ENCODE measurements at regions not wholly inside any gene's neighbourhood (a gene's known extent, or its start where the extent isn't known, plus 50 kb on each side); places are given as distances from the start of the nearest gene placed in this dataset.

DNA sequence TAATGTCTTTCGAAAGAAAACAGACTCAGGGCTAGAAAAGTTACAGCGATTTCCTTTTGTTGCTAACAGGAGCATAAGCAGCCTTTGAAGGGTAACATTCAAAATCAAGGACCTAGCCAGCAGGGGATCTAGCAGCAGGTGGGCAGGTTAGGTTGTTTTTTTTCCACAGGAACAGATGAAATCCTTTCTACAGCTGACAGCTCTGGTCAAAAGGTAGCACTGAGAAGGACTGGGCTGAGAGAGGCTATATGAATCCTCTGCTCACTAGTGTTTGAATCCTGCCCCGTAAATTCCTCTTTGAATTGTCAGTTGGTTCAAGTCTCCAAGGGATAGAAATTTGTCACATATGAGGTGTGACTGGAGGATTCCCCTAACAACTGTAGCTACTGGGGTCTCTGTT, 188.2 kb downstream of the SH2D1A start:
- H3K4me1 ChIP-seq (ENCODE audit: control insufficient read depth in 4 of 4, insufficient read depth in 4 of 4, low read length in 3 of 4): no peaks in the 10 kb centered on the region
- 68% methylated on average over 3 of the region's 3 CpGs for WGBS
- H3K9ac ChIP-seq (ENCODE audit: low read depth in 1 of 2, low read length in 2 of 2): no peak overlapping the region
- H3K36me3 ChIP-seq (ENCODE audit: control insufficient read depth in 4 of 4, insufficient read depth in 3 of 4, low read depth in 1 of 4, low read length in 3 of 4): peaks cover 0 to 2% (median 0%) of the 10 kb centered on the region in 4 donors
- H3K27ac ChIP-seq (ENCODE audit: low read depth in 1 of 2, low read length in 2 of 2): no peak overlapping the region
- no peak overlapping the region for H3K4me3 ChIP-seq (ENCODE audit: low read depth in 1 of 3, low read length in 3 of 3)
- no peak for DNase-seq (ENCODE audit: low spot score)
- H3K9me3 ChIP-seq (ENCODE audit: control insufficient read depth in 4 of 4, low read length in 3 of 4): no peaks in the 10 kb centered on the region
- no peak for TF ChIP-seq FOXA1 (IDR thresholded peaks at IDR 0.05)
- H3K27me3 ChIP-seq (ENCODE audit: control insufficient read depth in 4 of 4, insufficient read depth in 4 of 4, low read length in 3 of 4): no peaks in the 10 kb centered on the region

DNA sequence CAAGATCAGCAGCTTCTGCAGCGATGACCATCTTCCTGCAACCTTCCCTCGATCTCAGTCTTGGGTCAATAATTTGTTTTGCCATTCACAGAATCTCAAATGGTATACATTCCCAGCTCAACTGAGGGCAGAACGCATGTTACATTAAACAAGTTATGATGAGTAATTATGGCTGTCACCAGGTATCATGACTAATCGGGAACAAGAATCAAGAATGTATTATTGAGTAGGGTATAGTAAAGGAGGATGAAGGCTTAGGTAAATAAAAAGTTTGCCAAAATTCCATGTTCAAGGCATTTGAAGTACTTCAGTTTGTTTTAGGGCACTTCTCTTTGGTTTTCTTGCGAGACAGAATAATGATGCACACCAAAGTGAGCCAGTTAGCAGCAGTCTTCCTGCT, 194.1 kb downstream of the SH2D1A start:
- 96% methylated on average over 5 of the region's 5 CpGs for WGBS
- peaks cover 0 to 2% (median under 1%) of the 10 kb centered on the region in 4 donors for H3K36me3 ChIP-seq (ENCODE audit: control insufficient read depth in 4 of 4, insufficient read depth in 3 of 4, low read depth in 1 of 4, low read length in 3 of 4)
- no peak overlapping the region for H3K4me3 ChIP-seq (ENCODE audit: low read depth in 1 of 3, low read length in 3 of 3)
- H3K4me1 ChIP-seq (ENCODE audit: control insufficient read depth in 4 of 4, insufficient read depth in 4 of 4, low read length in 3 of 4): no peaks in the 10 kb centered on the region
- TF ChIP-seq CTCF (IDR thresholded peaks at IDR 0.05; ENCODE audit: low read depth, low read length, missing input control): no peak
- H3K9ac ChIP-seq (ENCODE audit: low read depth in 1 of 2, low read length in 2 of 2): no peak overlapping the region
- DNase-seq (ENCODE audit: low spot score): no peak
- H3K27me3 ChIP-seq (ENCODE audit: control insufficient read depth in 4 of 4, insufficient read depth in 4 of 4, low read length in 3 of 4): no peaks in the 10 kb centered on the region
- no peak overlapping the region for H3K27ac ChIP-seq (ENCODE audit: low read depth in 1 of 2, low read length in 2 of 2)
- H3K9me3 ChIP-seq (ENCODE audit: control insufficient read depth in 4 of 4, low read length in 3 of 4): no peaks in the 10 kb centered on the region

- no peaks in the 10 kb centered on the region for H3K9me3 ChIP-seq (ENCODE audit: control insufficient read depth in 4 of 4, low read length in 3 of 4)
These were observed 202.2 kb downstream of the SH2D1A start for GRCh38 chrX:124548571-124548970.

More at GRCh38 chrX:124548571-124548970, 202.2 kb downstream of the SH2D1A start:
- Histone ChIP-seq H3K4me1 (ENCODE audit: control insufficient read depth in 4 of 4, insufficient read depth in 4 of 4, low read length in 3 of 4) (no peaks in the 10 kb centered on the region), H3K27me3 (ENCODE audit: control insufficient read depth in 4 of 4, insufficient read depth in 4 of 4, low read length in 3 of 4) (no peaks in the 10 kb centered on the region), H3K36me3 (ENCODE audit: control insufficient read depth in 4 of 4, insufficient read depth in 3 of 4, low read depth in 1 of 4, low read length in 3 of 4) (no peaks in the 10 kb centered on the region), H3K27ac (ENCODE audit: low read depth in 1 of 2, low read length in 2 of 2) (no peak overlapping the region), H3K9ac (ENCODE audit: low read depth in 1 of 2, low read length in 2 of 2) (no peak overlapping the region), H3K4me3 (ENCODE audit: low read depth in 1 of 3, low read length in 3 of 3) (no peak overlapping the region)
- TF ChIP-seq SP1 (IDR thresholded peaks at IDR 0.05): no peak
- no peak for TF ChIP-seq REST (IDR thresholded peaks at IDR 0.05)
- no peak for TF ChIP-seq EGR1 (IDR thresholded peaks at IDR 0.05; ENCODE audit: low read depth in 2 of 2)
- TF ChIP-seq RXRA (IDR thresholded peaks at IDR 0.05): no peak
- TF ChIP-seq YY1 (IDR thresholded peaks at IDR 0.05): no peak
- TF ChIP-seq RAD21 (IDR thresholded peaks at IDR 0.05): no peak
- no peak for TF ChIP-seq GABPA (IDR thresholded peaks at IDR 0.05 in 1 of 2, conservative IDR thresholded peaks at IDR 0.05 in 1 of 2)
- no peak for TF ChIP-seq NR2F2 (IDR thresholded peaks at IDR 0.05)
- TF ChIP-seq MAX (IDR thresholded peaks at IDR 0.05): no peak
- TF ChIP-seq FOXA2 (IDR thresholded peaks at IDR 0.05): no peak
- no peak for TF ChIP-seq JUND (IDR thresholded peaks at IDR 0.05)
- TF ChIP-seq ATF3 (IDR thresholded peaks at IDR 0.05): no peak
- TF ChIP-seq HNF4G (IDR thresholded peaks at IDR 0.05): no peak
- no peak for TF ChIP-seq CTCF (IDR thresholded peaks at IDR 0.05; ENCODE audit: low read depth, low read length, missing input control)
- TF ChIP-seq ZBTB33 (IDR thresholded peaks at IDR 0.05): no peak
- no peak for TF ChIP-seq HNF4A (conservative IDR thresholded peaks at IDR 0.05)
- WGBS: 69% methylated on average over 6 of the region's 6 CpGs
- no peak for DNase-seq (ENCODE audit: low spot score)
